ENCODE measurements at regions not wholly inside any gene's neighbourhood (a gene's known extent, or its start where the extent isn't known, plus 50 kb on each side); places are given as distances from the start of the nearest gene placed in this dataset.

DNA sequence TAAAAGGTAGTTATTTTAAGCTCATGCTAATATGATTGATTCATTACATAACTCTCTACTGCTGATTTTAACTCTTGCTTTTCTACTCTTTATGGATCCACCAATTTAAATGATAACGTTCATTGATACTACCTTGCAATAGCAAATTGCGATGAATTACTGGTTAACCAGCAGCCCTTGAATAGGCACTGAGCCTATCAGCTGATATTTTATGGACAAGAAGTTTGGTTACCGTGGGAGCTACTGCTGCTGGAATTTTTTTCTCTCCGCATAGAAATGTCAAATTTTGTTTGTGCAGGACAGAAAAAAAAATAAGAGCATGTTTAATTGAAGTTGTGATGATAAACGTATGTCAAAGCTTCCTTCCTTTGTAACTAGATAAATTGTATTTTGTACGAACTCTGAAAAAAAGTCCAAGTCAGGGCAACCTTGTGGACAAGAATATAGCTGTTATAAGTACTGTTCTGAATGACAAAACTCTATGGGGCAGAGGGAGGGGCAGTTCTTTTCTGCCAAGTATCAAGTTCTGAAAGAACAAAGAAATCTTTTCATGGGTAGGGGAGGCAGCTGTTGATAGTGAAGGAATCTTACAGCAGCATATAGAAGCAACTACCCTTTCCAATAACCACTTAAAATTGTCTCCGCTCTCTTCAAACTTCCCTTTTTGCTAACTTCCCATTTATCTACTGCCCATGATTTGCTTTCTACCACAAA, 434.9 kb upstream of the PABPC4L start:
- TF ChIP-seq, protein P1, sequence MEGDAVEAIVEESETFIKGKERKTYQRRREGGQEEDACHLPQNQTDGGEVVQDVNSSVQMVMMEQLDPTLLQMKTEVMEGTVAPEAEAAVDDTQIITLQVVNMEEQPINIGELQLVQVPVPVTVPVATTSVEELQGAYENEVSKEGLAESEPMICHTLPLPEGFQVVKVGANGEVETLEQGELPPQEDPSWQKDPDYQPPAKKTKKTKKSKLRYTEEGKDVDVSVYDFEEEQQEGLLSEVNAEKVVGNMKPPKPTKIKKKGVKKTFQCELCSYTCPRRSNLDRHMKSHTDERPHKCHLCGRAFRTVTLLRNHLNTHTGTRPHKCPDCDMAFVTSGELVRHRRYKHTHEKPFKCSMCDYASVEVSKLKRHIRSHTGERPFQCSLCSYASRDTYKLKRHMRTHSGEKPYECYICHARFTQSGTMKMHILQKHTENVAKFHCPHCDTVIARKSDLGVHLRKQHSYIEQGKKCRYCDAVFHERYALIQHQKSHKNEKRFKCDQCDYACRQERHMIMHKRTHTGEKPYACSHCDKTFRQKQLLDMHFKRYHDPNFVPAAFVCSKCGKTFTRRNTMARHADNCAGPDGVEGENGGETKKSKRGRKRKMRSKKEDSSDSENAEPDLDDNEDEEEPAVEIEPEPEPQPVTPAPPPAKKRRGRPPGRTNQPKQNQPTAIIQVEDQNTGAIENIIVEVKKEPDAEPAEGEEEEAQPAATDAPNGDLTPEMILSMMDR (IDR thresholded peaks at IDR 0.05), result no peak
- TF ChIP-seq EP300 (IDR thresholded peaks at IDR 0.05), result no peak
